Nephron progenitor cell (in vitro differentiated cells): ENCODE measurements at regions not wholly inside any gene's neighbourhood (a gene's known extent, or its start where the extent isn't known, plus 50 kb on each side); places are given as distances from the start of the nearest gene placed in this dataset.
A peak's percentile ranks its signal among the peaks of the same experiment; 100 is the strongest.

Experiments used
- DNase-seq: peaks from one replicate; pipeline ENCODE4 v3.0.0; 2021
- H3K27ac Mint-ChIP-seq: 2 replicates; pipeline ENCODE4 v1.8.0; 2021; ENCODE audit warnings: mild to moderate bottlenecking, moderate library complexity, mixed read lengths
- H3K27me3 Mint-ChIP-seq: 2 replicates; pipeline ENCODE4 v1.8.0; 2021; ENCODE audit warnings: mild to moderate bottlenecking, low read depth, mixed read lengths; ENCODE audit not compliant: poor library complexity
- H3K36me3 Mint-ChIP-seq: 2 replicates; pipeline ENCODE4 v1.8.0; 2021; ENCODE audit warnings: low read depth, mixed read lengths
- H3K4me1 Mint-ChIP-seq: 2 replicates; pipeline ENCODE4 v1.8.0; 2021; ENCODE audit warnings: mixed read lengths
- H3K4me3 Mint-ChIP-seq: 2 replicates; pipeline ENCODE4 v1.8.0; 2021; ENCODE audit warnings: mild to moderate bottlenecking, moderate library complexity, mixed read lengths
- H3K9me3 Mint-ChIP-seq: 2 replicates; pipeline ENCODE4 v1.8.0; 2021; ENCODE audit warnings: mild to moderate bottlenecking, moderate library complexity, mixed read lengths
- TF ChIP-seq, protein P1 (sequence below): fragments of 200-600 bp; sonication (generic); IDR thresholded peaks from 2 replicates; pipeline ENCODE4 v1.5.0; 2021; ENCODE audit warnings: antibody characterized with exemption

GRCh38 chr15:95350908-95351307, 979.6 kb upstream of the NR2F2 start:
- no peaks in the 10 kb centered on the region for H3K27me3 Mint-ChIP-seq
- peaks cover 24% of the 10 kb centered on the region for H3K4me1 Mint-ChIP-seq
- TF ChIP-seq, protein P1, sequence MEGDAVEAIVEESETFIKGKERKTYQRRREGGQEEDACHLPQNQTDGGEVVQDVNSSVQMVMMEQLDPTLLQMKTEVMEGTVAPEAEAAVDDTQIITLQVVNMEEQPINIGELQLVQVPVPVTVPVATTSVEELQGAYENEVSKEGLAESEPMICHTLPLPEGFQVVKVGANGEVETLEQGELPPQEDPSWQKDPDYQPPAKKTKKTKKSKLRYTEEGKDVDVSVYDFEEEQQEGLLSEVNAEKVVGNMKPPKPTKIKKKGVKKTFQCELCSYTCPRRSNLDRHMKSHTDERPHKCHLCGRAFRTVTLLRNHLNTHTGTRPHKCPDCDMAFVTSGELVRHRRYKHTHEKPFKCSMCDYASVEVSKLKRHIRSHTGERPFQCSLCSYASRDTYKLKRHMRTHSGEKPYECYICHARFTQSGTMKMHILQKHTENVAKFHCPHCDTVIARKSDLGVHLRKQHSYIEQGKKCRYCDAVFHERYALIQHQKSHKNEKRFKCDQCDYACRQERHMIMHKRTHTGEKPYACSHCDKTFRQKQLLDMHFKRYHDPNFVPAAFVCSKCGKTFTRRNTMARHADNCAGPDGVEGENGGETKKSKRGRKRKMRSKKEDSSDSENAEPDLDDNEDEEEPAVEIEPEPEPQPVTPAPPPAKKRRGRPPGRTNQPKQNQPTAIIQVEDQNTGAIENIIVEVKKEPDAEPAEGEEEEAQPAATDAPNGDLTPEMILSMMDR: no peak
- H3K36me3 Mint-ChIP-seq: no peaks in the 10 kb centered on the region
- no peak for DNase-seq
- H3K4me3 Mint-ChIP-seq: no peak overlapping the region
- no peak overlapping the region for H3K27ac Mint-ChIP-seq
- no peaks in the 10 kb centered on the region for H3K9me3 Mint-ChIP-seq

DNA sequence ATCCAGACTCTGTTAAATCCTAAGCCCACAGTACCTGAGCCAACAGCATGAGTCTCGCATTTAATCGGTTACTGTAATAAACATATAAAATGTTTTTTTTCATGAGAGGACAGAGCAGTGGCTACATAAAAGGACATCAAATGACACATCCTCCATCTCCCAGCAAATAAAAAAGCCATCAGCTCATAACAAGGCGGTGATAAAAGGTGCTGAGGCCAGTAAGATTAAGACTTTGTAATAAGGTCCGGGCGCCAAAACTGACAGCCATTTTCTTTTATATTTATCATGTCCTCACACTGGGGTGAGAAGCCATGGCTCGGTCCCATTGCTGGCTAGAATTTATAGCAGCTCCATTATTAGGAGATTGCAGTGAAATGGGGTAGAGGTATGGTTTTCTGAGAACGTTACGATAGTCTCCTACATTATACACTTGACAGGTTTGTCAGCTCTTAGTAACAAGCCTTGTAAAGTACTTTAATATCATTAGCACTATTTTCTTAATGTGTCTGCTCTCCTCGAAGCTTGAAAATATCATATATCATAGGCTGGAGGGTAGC, 977.8 kb upstream of the NR2F2 start:
- Mint-ChIP-seq H3K36me3 (peaks cover 7% of the 10 kb centered on the region), H3K4me3 (no peak overlapping the region), H3K4me1 (peaks cover 31% of the 10 kb centered on the region), H3K27me3 (no peaks in the 10 kb centered on the region), H3K9me3 (peaks cover 12% of the 10 kb centered on the region), H3K27ac (no peak overlapping the region)
- TF ChIP-seq, protein P1: no peak
- no peak for DNase-seq

DNA sequence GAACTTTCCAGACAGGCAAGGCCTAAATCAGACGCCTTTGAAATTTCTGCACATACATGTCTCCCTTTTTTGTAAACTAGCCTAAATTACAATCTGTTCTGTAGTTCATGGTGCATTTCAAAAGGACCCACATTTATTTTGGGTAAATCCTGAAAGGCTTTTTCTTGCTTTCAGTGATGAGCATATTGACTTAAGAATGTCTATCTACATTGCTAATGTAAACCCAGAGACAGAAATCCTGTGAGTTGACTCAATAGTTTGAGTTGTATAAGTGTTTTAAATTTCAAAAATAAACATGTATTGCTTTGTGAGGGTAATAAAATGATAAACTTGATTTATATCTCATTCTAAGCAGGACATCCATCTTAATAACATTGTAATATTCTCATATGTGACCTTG, 977.0 kb upstream of the NR2F2 start:
- Mint-ChIP-seq H3K9me3 (peaks cover 15% of the 10 kb centered on the region), H3K27me3 (no peaks in the 10 kb centered on the region), H3K4me1 (peaks cover 23% of the 10 kb centered on the region), H3K4me3 (no peak overlapping the region), H3K27ac (no peak overlapping the region), H3K36me3 (peaks cover 7% of the 10 kb centered on the region)
- TF ChIP-seq, protein P1: no peak
- DNase-seq: no peak

GRCh38 chr15:95359966-95360365, 970.5 kb upstream of the NR2F2 start:
- H3K4me3 Mint-ChIP-seq: no peak overlapping the region
- H3K36me3 Mint-ChIP-seq: peaks cover 53% of the 10 kb centered on the region
- H3K27ac Mint-ChIP-seq: no peak overlapping the region
- H3K27me3 Mint-ChIP-seq: peaks cover 4% of the 10 kb centered on the region
- peaks cover 60% of the 10 kb centered on the region for H3K9me3 Mint-ChIP-seq
- TF ChIP-seq, protein P1: no peak
- no peak for DNase-seq
- peaks cover 27% of the 10 kb centered on the region for H3K4me1 Mint-ChIP-seq

- TF ChIP-seq, protein P1: no peak
- Mint-ChIP-seq H3K36me3 (peaks cover 51% of the 10 kb centered on the region), H3K9me3 (peaks cover 52% of the 10 kb centered on the region), H3K27ac (no peak overlapping the region), H3K4me1 (peaks cover 44% of the 10 kb centered on the region), H3K27me3 (peaks cover 4% of the 10 kb centered on the region), H3K4me3 (no peak overlapping the region)
- DNase-seq: no peak
Observed at GRCh38 chr15:95362306-95362705, 968.2 kb upstream of the NR2F2 start.

GRCh38 chr15:95363646-95364045, 966.9 kb upstream of the NR2F2 start:
- Mint-ChIP-seq H3K27ac (peak overlapping the region; percentile 63), H3K27me3 (peaks cover 4% of the 10 kb centered on the region), H3K4me3 (no peak overlapping the region), H3K4me1 (peaks cover 57% of the 10 kb centered on the region), H3K9me3 (peaks cover 44% of the 10 kb centered on the region), H3K36me3 (peaks cover 46% of the 10 kb centered on the region)
- TF ChIP-seq, protein P1: no peak
- no peak for DNase-seq
